Mesenchymal stem cell (in vitro differentiated cells and primary cell): ENCODE measurements at regions not wholly inside any gene's neighbourhood (a gene's known extent, or its start where the extent isn't known, plus 50 kb on each side); places are given as distances from the start of the nearest gene placed in this dataset.
"Not testable (repeated sequence)": the region's sequence is repeated elsewhere in the genome, so short reads cannot be mapped to it uniquely, and the experiment has no call there.

ENCODE experiments used
- DNase-seq: peaks from one replicate; pipeline ENCODE4 v3.0.0-alpha.2; 2013
- H2AFZ ChIP-seq: one replicate; pipeline ENCODE4 v1.6.1; 2013; ENCODE audit warnings: low read depth, mild to moderate bottlenecking, control low read depth, inconsistent platforms, low read length, moderate library complexity
- H2AK5ac ChIP-seq: 2 replicates; pipeline ENCODE4 v1.6.1; 2013; ENCODE audit warnings: low read length, moderate library complexity, mild to moderate bottlenecking, inconsistent platforms; ENCODE audit not compliant: severe bottlenecking
- H2BK120ac ChIP-seq: one replicate; pipeline ENCODE4 v1.6.1; 2013; ENCODE audit warnings: low read depth, mild to moderate bottlenecking, inconsistent platforms, low read length, moderate library complexity
- H2BK12ac ChIP-seq, 2 experiments: one replicate each; pipeline ENCODE4 v1.6.1; 2013; ENCODE audit warnings: inconsistent platforms in 2 of 2, low read length in 2 of 2, mild to moderate bottlenecking in 2 of 2, moderate library complexity in 2 of 2, control low read depth in 1 of 2
- H2BK15ac ChIP-seq: one replicate; pipeline ENCODE4 v1.6.1; 2013; ENCODE audit warnings: mild to moderate bottlenecking, low read depth, inconsistent platforms; ENCODE audit not compliant: poor library complexity, severe bottlenecking
- H2BK5ac ChIP-seq: 2 replicates; pipeline ENCODE4 v1.6.1; 2013; ENCODE audit warnings: low read depth, mild to moderate bottlenecking, low read length, control low read depth, inconsistent platforms; ENCODE audit not compliant: poor library complexity, severe bottlenecking
- H3K14ac ChIP-seq, 2 experiments: one replicate each; pipeline ENCODE4 v1.6.1; 2013; ENCODE audit warnings: inconsistent platforms in 2 of 2, low read length in 2 of 2, control low read depth in 1 of 2, mild to moderate bottlenecking in 1 of 2, moderate library complexity in 1 of 2
- H3K18ac ChIP-seq, 2 experiments: one replicate each; pipeline ENCODE4 v1.6.1; 2013; ENCODE audit warnings: inconsistent platforms in 2 of 2, low read length in 2 of 2, control low read depth in 1 of 2, low read depth in 1 of 2, mild to moderate bottlenecking in 1 of 2
- H3K23ac ChIP-seq, 2 experiments: one replicate each; pipeline ENCODE4 v1.6.1; 2013; ENCODE audit warnings: inconsistent platforms in 2 of 2, low read length in 2 of 2, mild to moderate bottlenecking in 2 of 2, moderate library complexity in 2 of 2, control low read depth in 1 of 2
- H3K27ac ChIP-seq: 2 replicates; pipeline ENCODE4 v1.5.1; 2013; ENCODE audit warnings: mild to moderate bottlenecking, moderate library complexity, low read length, control low read depth, inconsistent platforms; ENCODE audit not compliant: poor library complexity, severe bottlenecking
- H3K27me3 ChIP-seq, 2 experiments: 2 replicates each; pipeline versions ENCODE4 v1.6.1 to v1.7.0; 2013; ENCODE audit warnings: low read length in 2 of 2, mild to moderate bottlenecking in 2 of 2, moderate library complexity in 2 of 2, control low read depth in 1 of 2, inconsistent platforms in 1 of 2; ENCODE audit not compliant: control insufficient read depth in 1 of 2, insufficient read depth in 1 of 2
- H3K36me3 ChIP-seq, 2 experiments: 2 replicates each; pipeline versions ENCODE4 v1.6.1 to v1.7.0; 2013; ENCODE audit warnings: low read length in 2 of 2, control low read depth in 1 of 2, inconsistent platforms in 1 of 2, low read depth in 1 of 2, mild to moderate bottlenecking in 1 of 2; ENCODE audit not compliant: insufficient read depth in 2 of 2, control insufficient read depth in 1 of 2
- H3K4ac ChIP-seq, 2 experiments: one replicate each; pipeline ENCODE4 v1.6.1; 2013; ENCODE audit warnings: inconsistent platforms in 2 of 2, low read length in 2 of 2, mild to moderate bottlenecking in 2 of 2, moderate library complexity in 2 of 2, control low read depth in 1 of 2, low read depth in 1 of 2
- H3K4me1 ChIP-seq: 2 replicates; pipeline ENCODE4 v1.6.1; 2013; ENCODE audit warnings: low read depth, low read length, control low read depth; ENCODE audit not compliant: control insufficient read depth, insufficient read depth
- H3K4me2 ChIP-seq: 2 replicates; pipeline ENCODE4 v1.6.1; 2013; ENCODE audit warnings: low read length, mild to moderate bottlenecking, inconsistent platforms; ENCODE audit not compliant: poor library complexity, severe bottlenecking
- H3K4me3 ChIP-seq, 2 experiments: 2 replicates each; pipeline versions ENCODE4 v1.5.1 to v1.7.0; 2013; ENCODE audit warnings: low read length in 2 of 2, mild to moderate bottlenecking in 2 of 2, control low read depth in 1 of 2, low read depth in 1 of 2; ENCODE audit not compliant: insufficient read depth in 1 of 2
- H3K79me1 ChIP-seq: replicated peaks from 2 replicates; pipeline ENCODE4 v1.6.1; 2013; ENCODE audit warnings: mild to moderate bottlenecking, control low read depth, low read length, inconsistent platforms; ENCODE audit not compliant: poor library complexity, severe bottlenecking
- H3K9ac ChIP-seq: 2 replicates; pipeline ENCODE4 v1.7.0; 2013; ENCODE audit warnings: mild to moderate bottlenecking, low read length, moderate library complexity
- H3K9me3 ChIP-seq: 2 replicates; pipeline ENCODE4 v1.7.0; 2013; ENCODE audit warnings: mild to moderate bottlenecking, low read length; ENCODE audit not compliant: control insufficient read depth
- H4K8ac ChIP-seq: one replicate; pipeline ENCODE4 v1.6.1; 2013; ENCODE audit warnings: inconsistent platforms, mild to moderate bottlenecking, low read length, moderate library complexity
- H4K91ac ChIP-seq: one replicate; pipeline ENCODE4 v1.6.1; 2013; ENCODE audit warnings: mild to moderate bottlenecking, low read length, inconsistent platforms
- WGBS: methylation state at CpG from one replicate; pipeline ENCODE4 v1.1.7; 2013; ENCODE audit warnings: mixed read lengths; 5-methylcytosine and 5-hydroxymethylcytosine counted together

DNA sequence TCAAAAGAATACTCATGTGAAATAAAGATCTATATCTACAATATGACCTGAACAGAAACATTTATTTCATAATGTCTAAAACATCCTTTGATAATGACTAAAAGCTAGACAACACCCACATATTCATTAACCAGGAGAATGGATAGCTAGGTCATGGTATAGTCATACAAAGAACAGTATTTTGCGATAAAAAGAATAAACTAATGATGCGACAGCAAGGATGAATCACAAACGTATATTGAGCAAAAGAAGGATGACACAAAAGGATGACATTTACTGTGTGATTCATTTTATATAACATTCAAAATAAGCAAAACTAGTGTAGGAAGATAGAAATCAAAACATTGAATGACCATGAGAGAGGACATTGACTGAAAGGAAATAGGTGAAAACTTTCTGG is 1233.1 kb downstream of the OTOL1 start:
- 60% methylated on average over 2 of the region's 3 CpGs for WGBS
- Histone ChIP-seq H3K27me3 (no peaks in the 10 kb centered on the region), H2BK12ac (no peak overlapping the region), H2BK5ac (no peak overlapping the region), H3K27ac (no peak overlapping the region), H3K4me3 (no peak overlapping the region), H3K9ac (no peak overlapping the region), H2BK15ac (no peak overlapping the region), H4K91ac (no peak overlapping the region), H3K23ac (no peak overlapping the region), H2AFZ (no peak overlapping the region), H2AK5ac (no peak overlapping the region), H4K8ac (no peak overlapping the region), H2BK120ac (no peak overlapping the region), H3K4me2 (no peak overlapping the region), H3K4me1 (no peaks in the 10 kb centered on the region), H3K36me3 (no peaks in the 10 kb centered on the region), H3K18ac (no peak overlapping the region), H3K14ac (no peak overlapping the region), H3K9me3 (no peaks in the 10 kb centered on the region), H3K79me1 (no peaks in the 10 kb centered on the region), H3K4ac (no peak overlapping the region)
- no peak for DNase-seq

DNA sequence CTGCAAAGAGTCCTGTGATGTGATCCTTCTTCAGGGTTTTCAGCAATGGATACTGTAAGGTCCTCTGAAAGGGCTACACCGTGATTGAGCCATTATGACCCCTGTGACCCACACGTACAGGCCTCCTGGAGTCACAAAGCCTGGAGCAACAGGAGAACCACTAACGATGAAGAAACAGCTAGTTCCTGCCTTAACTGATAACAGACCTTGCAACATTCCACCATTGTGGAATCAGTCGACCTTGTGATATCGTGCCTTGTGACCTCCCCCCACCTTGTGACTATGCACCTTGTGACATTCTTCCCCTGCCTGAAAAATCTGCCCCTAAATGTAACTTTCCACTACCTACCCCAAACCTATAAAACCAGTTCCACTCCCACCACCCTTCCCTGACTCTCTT is 1235.4 kb downstream of the OTOL1 start:
- not testable (repeated sequence) for H2BK12ac ChIP-seq, H2BK5ac ChIP-seq, H2AFZ ChIP-seq, H3K4me3 ChIP-seq, H4K8ac ChIP-seq, H4K91ac ChIP-seq, DNase-seq, H3K18ac ChIP-seq, H2BK120ac ChIP-seq, H3K4me2 ChIP-seq, H3K79me1 ChIP-seq, H3K27ac ChIP-seq, H3K27me3 ChIP-seq, H3K14ac ChIP-seq, H3K23ac ChIP-seq, H3K4ac ChIP-seq, H3K9ac ChIP-seq, H3K4me1 ChIP-seq, H3K9me3 ChIP-seq, H2BK15ac ChIP-seq, H2AK5ac ChIP-seq, H3K36me3 ChIP-seq
- WGBS = 90% methylated on average over 5 of the region's 5 CpGs

DNA sequence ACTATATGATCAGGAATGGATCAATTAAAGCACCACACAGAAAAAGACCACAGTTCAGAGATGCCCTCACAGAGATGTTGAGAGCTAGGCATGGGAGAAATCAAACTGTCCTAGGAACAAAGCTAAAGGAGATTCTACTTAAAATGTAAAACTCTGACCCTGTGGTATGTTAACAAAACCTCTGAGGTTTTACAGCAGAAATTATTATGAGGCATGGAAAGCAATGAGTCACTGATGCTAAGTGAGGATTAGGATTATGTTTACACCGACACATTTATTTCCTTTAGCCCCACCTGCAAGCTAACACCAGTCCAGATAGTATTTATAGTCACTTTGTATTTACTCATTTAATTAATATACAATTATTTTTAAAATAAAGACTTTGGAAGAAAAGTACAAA is 1242.2 kb downstream of the OTOL1 start:
- no peaks in the 10 kb centered on the region for H3K79me1 ChIP-seq

DNA sequence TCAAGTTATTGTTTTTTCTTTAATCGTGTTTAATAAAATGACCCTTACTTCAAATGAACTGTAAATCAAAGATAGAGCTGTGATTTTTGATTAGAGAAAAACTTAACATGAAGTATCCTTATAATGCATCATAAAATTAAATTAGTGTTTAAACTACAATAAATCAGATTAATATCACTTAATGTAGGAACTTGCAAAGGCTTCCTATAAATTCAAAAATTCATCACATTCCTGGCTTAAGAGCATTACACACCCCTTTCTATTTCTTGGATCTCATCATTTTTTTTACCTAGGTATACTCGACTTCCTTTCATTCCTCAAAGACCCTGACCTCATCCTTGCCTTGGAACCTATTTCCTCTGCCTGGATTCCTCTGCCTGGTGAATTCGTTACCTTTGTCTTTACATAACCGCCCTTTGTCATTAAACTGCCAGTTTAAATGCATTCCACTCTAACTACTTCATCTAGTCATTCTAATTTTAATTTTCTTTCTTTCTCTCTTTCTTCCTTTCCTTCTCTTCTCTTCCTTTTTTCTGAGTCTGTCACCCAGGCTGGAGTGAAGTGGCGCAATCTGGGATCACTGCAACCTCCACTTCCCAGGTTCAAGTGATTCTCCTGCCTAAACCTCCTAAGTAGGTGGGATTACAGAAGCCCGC is 1244.5 kb downstream of the OTOL1 start:
- Histone ChIP-seq H3K14ac (no peak overlapping the region), H3K36me3 (no peaks in the 10 kb centered on the region), H3K23ac (no peak overlapping the region), H2BK120ac (no peak overlapping the region), H3K18ac (no peak overlapping the region), H4K91ac (no peak overlapping the region), H2BK12ac (no peak overlapping the region), H4K8ac (no peak overlapping the region), H2AFZ (no peak overlapping the region), H3K9me3 (peaks cover 6% of the 10 kb centered on the region), H3K4me2 (no peak overlapping the region), H3K4me1 (no peaks in the 10 kb centered on the region), H3K4ac (no peak overlapping the region), H3K27ac (no peak overlapping the region), H2BK5ac (no peak overlapping the region), H3K27me3 (no peaks in the 10 kb centered on the region), H3K4me3 (no peak overlapping the region), H2AK5ac (no peak overlapping the region), H3K79me1 (no peaks in the 10 kb centered on the region), H2BK15ac (no peak overlapping the region), H3K9ac (no peak overlapping the region)
- WGBS = 73% methylated on average over 4 of the region's 6 CpGs
- no peak for DNase-seq

More for the DNA sequence above, 1242.2 kb downstream of the OTOL1 start:
- Histone ChIP-seq H3K4me2 (no peak overlapping the region), H3K18ac (no peak overlapping the region), H3K9ac (no peak overlapping the region), H2AFZ (no peak overlapping the region), H3K4me3 (no peak overlapping the region), H2BK120ac (no peak overlapping the region), H4K91ac (no peak overlapping the region), H2BK5ac (no peak overlapping the region), H2AK5ac (no peak overlapping the region), H3K4me1 (no peaks in the 10 kb centered on the region), H2BK15ac (no peak overlapping the region), H3K27ac (no peak overlapping the region), H3K27me3 (no peaks in the 10 kb centered on the region), H3K4ac (no peak overlapping the region), H2BK12ac (no peak overlapping the region), H4K8ac (no peak overlapping the region), H3K9me3 (no peaks in the 10 kb centered on the region), H3K36me3 (no peaks in the 10 kb centered on the region), H3K23ac (no peak overlapping the region), H3K14ac (no peak overlapping the region)
- no CpG with 5 or more reads among the region's 1 CpG for WGBS
- DNase-seq = peak; percentile 40
